ENCODE measurements at regions not wholly inside any gene's neighbourhood (a gene's known extent, or its start where the extent isn't known, plus 50 kb on each side); places are given as distances from the start of the nearest gene placed in this dataset.
"Not testable (repeated sequence)": the region's sequence is repeated elsewhere in the genome, so short reads cannot be mapped to it uniquely, and the experiment has no call there.

- DNase-seq (ENCODE audit: low read depth): no peak
Measured at GRCh38 chr6:113208726-113209125, 648.4 kb upstream of the MARCKS start.

GRCh38 chr6:113209315-113209714 lies 647.8 kb upstream of the MARCKS start:
- DNase-seq (ENCODE audit: low read depth): no peak

GRCh38 chr6:113211170-113211569 lies 646.0 kb upstream of the MARCKS start:
- no peak for DNase-seq (ENCODE audit: low read depth)

GRCh38 chr6:113219783-113220182 lies 637.4 kb upstream of the MARCKS start:
- no peak for DNase-seq (ENCODE audit: low read depth)

GRCh38 chr6:113220832-113221231 lies 636.3 kb upstream of the MARCKS start:
- DNase-seq (ENCODE audit: low read depth): no peak

GRCh38 chr6:113221850-113222249 lies 635.3 kb upstream of the MARCKS start:
- no peak for DNase-seq (ENCODE audit: low read depth)

- peak; percentile 4 for DNase-seq (ENCODE audit: low read depth)
Measured at GRCh38 chr6:113246186-113246585, 611.0 kb upstream of the MARCKS start.

GRCh38 chr6:113248532-113248931 lies 608.6 kb upstream of the MARCKS start:
- DNase-seq (ENCODE audit: low read depth): no peak

GRCh38 chr6:113254194-113254593 lies 603.0 kb upstream of the MARCKS start:
- DNase-seq (ENCODE audit: low read depth): not testable (repeated sequence)

GRCh38 chr6:113258771-113259170 lies 598.4 kb upstream of the MARCKS start:
- DNase-seq (ENCODE audit: low read depth): no peak

GRCh38 chr6:113271437-113271836 lies 585.7 kb upstream of the MARCKS start:
- DNase-seq (ENCODE audit: low read depth): no peak

- DNase-seq (ENCODE audit: low read depth): no peak
Measured at GRCh38 chr6:113276601-113277000, 580.5 kb upstream of the MARCKS start.

- no peak for DNase-seq (ENCODE audit: low read depth)
Measured at GRCh38 chr6:113277111-113277510, 580.0 kb upstream of the MARCKS start.

- peak; percentile 32 for DNase-seq (ENCODE audit: low read depth)
Measured at GRCh38 chr6:113281014-113281413, 576.1 kb upstream of the MARCKS start.

GRCh38 chr6:113281431-113281830 lies 575.7 kb upstream of the MARCKS start:
- DNase-seq (ENCODE audit: low read depth): no peak

- DNase-seq (ENCODE audit: low read depth): no peak
Measured at GRCh38 chr6:113287396-113287795, 569.7 kb upstream of the MARCKS start.

- DNase-seq (ENCODE audit: low read depth): no peak
Measured at GRCh38 chr6:113288409-113288808, 568.7 kb upstream of the MARCKS start.

GRCh38 chr6:113289166-113289565 lies 568.0 kb upstream of the MARCKS start:
- DNase-seq (ENCODE audit: low read depth): no peak

- DNase-seq (ENCODE audit: low read depth): no peak
Measured at GRCh38 chr6:113290684-113291083, 566.5 kb upstream of the MARCKS start.

GRCh38 chr6:113291751-113292445 lies 565.2 kb upstream of the MARCKS start:
- DNase-seq (ENCODE audit: low read depth): no peak

GRCh38 chr6:113292646-113293422 lies 564.3 kb upstream of the MARCKS start:
- no peak for DNase-seq (ENCODE audit: low read depth)

- DNase-seq (ENCODE audit: low read depth): no peak
Measured at GRCh38 chr6:113293423-113293740, 563.8 kb upstream of the MARCKS start.

GRCh38 chr6:113299531-113299930 lies 557.6 kb upstream of the MARCKS start:
- no peak for DNase-seq (ENCODE audit: low read depth)

GRCh38 chr6:113301651-113302050 lies 555.5 kb upstream of the MARCKS start:
- DNase-seq (ENCODE audit: low read depth): no peak
